ENCODE measurements at regions not wholly inside any gene's neighbourhood (a gene's known extent, or its start where the extent isn't known, plus 50 kb on each side); places are given as distances from the start of the nearest gene placed in this dataset.

- TF ChIP-seq CTCF (IDR thresholded peaks at IDR 0.05) (no peak), POLR2A (IDR thresholded peaks at IDR 0.05) (no peak)
Observed at GRCh38 chr17:6323626-6324356, 111.1 kb downstream of the AIPL1 start.

Measured in body of pancreas (tissue), 4 donors.